ENCODE measurements at regions not wholly inside any gene's neighbourhood (a gene's known extent, or its start where the extent isn't known, plus 50 kb on each side); places are given as distances from the start of the nearest gene placed in this dataset.

DNA sequence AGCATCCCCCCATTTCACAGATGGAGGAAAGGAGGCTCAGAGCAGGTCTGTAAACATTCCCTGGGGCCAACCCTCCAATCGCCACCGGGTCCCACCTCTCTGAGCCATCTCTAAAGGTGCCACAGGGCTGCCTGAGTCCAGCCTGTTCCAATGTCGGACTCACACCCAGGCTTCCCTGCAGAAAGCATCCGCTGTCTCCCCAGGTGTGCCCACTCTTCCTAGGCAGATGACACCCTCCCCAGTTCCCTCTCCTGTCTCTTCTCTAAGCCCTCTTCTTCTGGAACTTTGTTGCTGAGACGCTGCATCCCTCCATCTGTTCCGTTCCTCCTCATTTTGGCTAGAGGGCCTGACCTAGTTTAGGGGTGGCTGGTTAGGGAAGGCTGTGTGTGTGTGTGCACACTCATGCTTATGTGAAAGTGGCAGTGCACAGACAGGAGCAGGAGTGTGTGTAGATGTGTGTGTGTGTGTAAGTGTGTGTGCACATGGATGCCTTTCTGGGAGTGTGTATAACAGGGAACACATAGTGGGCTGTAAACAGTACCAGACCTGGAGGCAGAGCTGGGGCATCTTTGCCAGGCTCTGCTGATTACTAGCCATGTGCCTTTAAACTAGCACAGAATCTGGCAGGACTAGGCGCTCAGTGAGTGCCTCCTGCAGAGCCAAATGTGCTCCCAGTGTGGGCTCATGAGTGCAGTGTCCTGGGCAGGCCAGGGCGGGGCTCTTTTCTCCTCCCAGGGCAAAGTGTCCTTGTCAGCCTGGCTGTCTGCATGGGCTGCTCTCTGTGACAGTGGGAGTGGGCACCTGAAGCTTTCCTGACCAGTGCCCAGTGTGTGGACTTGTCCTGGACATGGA lies 77.3 kb upstream of the NECTIN1 start:
- CTCF ChIA-PET = no interaction called here
- POLR2A ChIA-PET = no interaction called here
- intact Hi-C loops (cut with micrococcal nuclease) = no loop called here
- TF ChIP-seq, protein P1, sequence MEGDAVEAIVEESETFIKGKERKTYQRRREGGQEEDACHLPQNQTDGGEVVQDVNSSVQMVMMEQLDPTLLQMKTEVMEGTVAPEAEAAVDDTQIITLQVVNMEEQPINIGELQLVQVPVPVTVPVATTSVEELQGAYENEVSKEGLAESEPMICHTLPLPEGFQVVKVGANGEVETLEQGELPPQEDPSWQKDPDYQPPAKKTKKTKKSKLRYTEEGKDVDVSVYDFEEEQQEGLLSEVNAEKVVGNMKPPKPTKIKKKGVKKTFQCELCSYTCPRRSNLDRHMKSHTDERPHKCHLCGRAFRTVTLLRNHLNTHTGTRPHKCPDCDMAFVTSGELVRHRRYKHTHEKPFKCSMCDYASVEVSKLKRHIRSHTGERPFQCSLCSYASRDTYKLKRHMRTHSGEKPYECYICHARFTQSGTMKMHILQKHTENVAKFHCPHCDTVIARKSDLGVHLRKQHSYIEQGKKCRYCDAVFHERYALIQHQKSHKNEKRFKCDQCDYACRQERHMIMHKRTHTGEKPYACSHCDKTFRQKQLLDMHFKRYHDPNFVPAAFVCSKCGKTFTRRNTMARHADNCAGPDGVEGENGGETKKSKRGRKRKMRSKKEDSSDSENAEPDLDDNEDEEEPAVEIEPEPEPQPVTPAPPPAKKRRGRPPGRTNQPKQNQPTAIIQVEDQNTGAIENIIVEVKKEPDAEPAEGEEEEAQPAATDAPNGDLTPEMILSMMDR (IDR thresholded peaks at IDR 0.05; ENCODE audit: unreplicated experiment) = no peak
- peaks cover 74% of the 10 kb centered on the region for H3K27me3 Mint-ChIP-seq (ENCODE audit: insufficient read depth, unreplicated experiment)
- BruUV-seq (replicated peaks) = no TSS peak
- DNase-seq (ENCODE audit: unreplicated experiment) = no peak
- no peaks in the 10 kb centered on the region for H3K9me3 Mint-ChIP-seq (ENCODE audit: unreplicated experiment)
- H3K27ac Mint-ChIP-seq (ENCODE audit: low read depth, unreplicated experiment) = no peak overlapping the region
- peaks cover 6% of the 10 kb centered on the region for H3K36me3 Mint-ChIP-seq (ENCODE audit: insufficient read depth, unreplicated experiment)
- H3K4me1 Mint-ChIP-seq (ENCODE audit: insufficient read depth, unreplicated experiment) = no peaks in the 10 kb centered on the region
- no peak overlapping the region for H3K4me3 Mint-ChIP-seq (ENCODE audit: unreplicated experiment)

DNA sequence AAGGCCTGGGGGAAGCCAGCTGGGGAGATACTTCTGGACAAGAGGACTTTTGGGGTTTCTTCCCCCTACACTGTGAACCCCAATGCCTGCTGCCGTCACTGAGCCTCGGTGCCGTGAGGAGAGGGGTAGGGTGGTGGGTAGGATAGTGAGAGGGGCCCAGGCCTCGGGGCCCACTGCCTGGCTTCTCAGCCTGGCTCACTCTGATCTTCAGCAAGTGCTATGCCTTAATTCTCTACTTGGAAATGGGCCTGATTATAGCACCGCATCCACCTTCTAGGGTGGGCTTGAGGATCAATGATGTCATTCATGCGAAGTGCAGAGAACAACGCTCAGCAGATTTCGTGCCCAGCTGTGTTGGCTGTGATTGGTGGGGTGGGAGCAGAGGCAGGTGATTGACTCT lies 76.7 kb upstream of the NECTIN1 start:
- Mint-ChIP-seq H3K27ac (ENCODE audit: low read depth, unreplicated experiment) (no peak overlapping the region), H3K27me3 (ENCODE audit: insufficient read depth, unreplicated experiment) (peaks cover 75% of the 10 kb centered on the region), H3K9me3 (ENCODE audit: unreplicated experiment) (no peaks in the 10 kb centered on the region), H3K36me3 (ENCODE audit: insufficient read depth, unreplicated experiment) (peaks cover 6% of the 10 kb centered on the region), H3K4me3 (ENCODE audit: unreplicated experiment) (no peak overlapping the region), H3K4me1 (ENCODE audit: insufficient read depth, unreplicated experiment) (no peaks in the 10 kb centered on the region)
- no TSS peak for BruUV-seq (replicated peaks)
- no peak for DNase-seq (ENCODE audit: unreplicated experiment)
- POLR2A ChIA-PET = no interaction called here
- CTCF ChIA-PET = no interaction called here
- intact Hi-C loops (cut with micrococcal nuclease) = no loop called here
- TF ChIP-seq, protein P1 (IDR thresholded peaks at IDR 0.05; ENCODE audit: unreplicated experiment) = no peak

DNA sequence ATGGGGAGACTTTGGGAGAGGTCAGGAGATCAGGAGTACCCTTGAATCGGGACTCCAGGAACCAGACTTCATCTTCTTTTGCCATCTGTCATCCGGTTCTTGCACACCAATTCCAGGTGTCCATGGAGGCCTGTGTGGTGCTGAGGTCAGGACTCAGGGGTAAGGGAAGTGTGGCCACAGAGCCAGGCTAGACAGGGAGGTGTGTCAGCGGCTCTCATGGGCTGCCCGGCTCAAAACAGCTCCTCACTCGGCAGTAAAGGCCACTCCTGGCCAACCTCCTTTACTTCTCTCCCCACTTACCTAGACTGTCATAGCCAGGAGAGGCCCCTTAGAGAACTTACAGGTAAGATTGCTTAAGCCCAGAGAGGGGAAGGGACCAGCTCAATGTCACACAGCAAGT lies 75.7 kb upstream of the NECTIN1 start:
- Mint-ChIP-seq H3K27me3 (ENCODE audit: insufficient read depth, unreplicated experiment) (peaks cover 81% of the 10 kb centered on the region), H3K4me1 (ENCODE audit: insufficient read depth, unreplicated experiment) (no peaks in the 10 kb centered on the region), H3K27ac (ENCODE audit: low read depth, unreplicated experiment) (no peak overlapping the region), H3K4me3 (ENCODE audit: unreplicated experiment) (no peak overlapping the region), H3K36me3 (ENCODE audit: insufficient read depth, unreplicated experiment) (peaks cover 6% of the 10 kb centered on the region), H3K9me3 (ENCODE audit: unreplicated experiment) (no peaks in the 10 kb centered on the region)
- DNase-seq (ENCODE audit: unreplicated experiment) = no peak
- CTCF ChIA-PET = no interaction called here
- TF ChIP-seq, protein P1 (IDR thresholded peaks at IDR 0.05; ENCODE audit: unreplicated experiment) = no peak
- intact Hi-C loops (cut with micrococcal nuclease) = no loop called here
- POLR2A ChIA-PET = no interaction called here
- no TSS peak for BruUV-seq (replicated peaks)

DNA sequence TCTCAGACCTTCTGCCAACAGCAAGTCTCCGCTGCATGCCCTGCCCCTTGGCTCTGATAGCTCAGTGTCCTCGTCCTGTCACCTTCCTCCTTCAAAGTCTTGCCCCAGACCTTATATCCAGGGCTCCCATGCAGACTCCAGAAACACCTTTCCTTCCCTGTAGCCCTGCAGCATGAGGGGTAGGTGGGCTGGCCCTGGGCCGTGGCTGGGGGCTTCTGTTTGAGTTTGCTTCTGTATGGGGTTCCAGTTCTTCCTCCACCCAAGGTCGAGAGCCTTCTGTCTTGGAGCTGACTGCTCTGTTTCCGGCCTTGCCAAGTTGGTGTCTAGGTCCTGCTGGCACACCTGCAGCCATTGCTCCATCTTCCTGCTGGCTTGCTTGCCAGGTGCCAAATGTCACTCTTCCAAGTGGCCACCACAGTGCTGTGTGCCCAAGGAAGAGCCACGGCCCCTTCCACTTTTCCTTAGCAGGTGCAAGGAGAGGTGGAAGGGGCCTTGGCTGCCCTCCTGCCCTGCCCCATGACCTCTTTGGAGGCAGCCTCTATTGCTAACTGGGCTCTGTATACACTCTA lies 74.8 kb upstream of the NECTIN1 start:
- intact Hi-C loops (cut with micrococcal nuclease) = no loop called here
- Mint-ChIP-seq H3K27ac (ENCODE audit: low read depth, unreplicated experiment) (no peak overlapping the region), H3K4me3 (ENCODE audit: unreplicated experiment) (no peak overlapping the region), H3K4me1 (ENCODE audit: insufficient read depth, unreplicated experiment) (peaks cover 6% of the 10 kb centered on the region), H3K36me3 (ENCODE audit: insufficient read depth, unreplicated experiment) (peaks cover 6% of the 10 kb centered on the region), H3K27me3 (ENCODE audit: insufficient read depth, unreplicated experiment) (peaks cover 81% of the 10 kb centered on the region), H3K9me3 (ENCODE audit: unreplicated experiment) (no peaks in the 10 kb centered on the region)
- ChIA-PET CTCF (no interaction called here), POLR2A (no interaction called here)
- DNase-seq (ENCODE audit: unreplicated experiment) = no peak
- TF ChIP-seq, protein P1 (IDR thresholded peaks at IDR 0.05; ENCODE audit: unreplicated experiment) = no peak
- no TSS peak for BruUV-seq (replicated peaks)

All from MCF 10A (cell line).